Aorta (tissue), 5 donors: ENCODE measurements at regions not wholly inside any gene's neighbourhood (a gene's known extent, or its start where the extent isn't known, plus 50 kb on each side); places are given as distances from the start of the nearest gene placed in this dataset.
"Not testable (repeated sequence)": the region's sequence is repeated elsewhere in the genome, so short reads cannot be mapped to it uniquely, and the experiment has no call there.

Experiments used
- ATAC-seq: fragments of 200-7000 bp; cut with Tn5 transposase; one replicate; pipeline ENCODE4 v1.9.1; 2022; ENCODE audit warnings: moderate library complexity; ENCODE audit not compliant: low FRiP score
- DNase-seq, 2 donors: peaks; one replicate each; pipeline ENCODE4 v3.0.0-alpha.2; 2020
- H3K27ac ChIP-seq, 2 donors: one replicate each; pipeline ENCODE4 v1.5.1; 2013; ENCODE audit warnings: low read length in 2 of 2, mild to moderate bottlenecking in 2 of 2, moderate library complexity in 2 of 2, control low read depth in 1 of 2, inconsistent platforms in 1 of 2, low read depth in 1 of 2
- H3K27me3 ChIP-seq, 2 donors: one replicate each; pipeline ENCODE4 v1.6.1; 2013; ENCODE audit warnings: control low read depth in 1 of 2, low read length in 1 of 2, mild to moderate bottlenecking in 1 of 2, moderate library complexity in 1 of 2; ENCODE audit not compliant: insufficient read depth in 2 of 2, control insufficient read depth in 1 of 2
- H3K36me3 ChIP-seq, 2 donors: one replicate each; pipeline ENCODE4 v1.6.1; 2013; ENCODE audit warnings: control low read depth in 1 of 2, low read length in 1 of 2, mild to moderate bottlenecking in 1 of 2; ENCODE audit not compliant: insufficient read depth in 2 of 2, control insufficient read depth in 1 of 2
- H3K4me1 ChIP-seq, 2 donors: one replicate each; pipeline ENCODE4 v1.6.1; 2013; ENCODE audit warnings: low read length in 2 of 2, control low read depth in 1 of 2, mild to moderate bottlenecking in 1 of 2, moderate library complexity in 1 of 2; ENCODE audit not compliant: insufficient read depth in 2 of 2, control insufficient read depth in 1 of 2
- H3K4me3 ChIP-seq, 2 donors: one replicate each; pipeline ENCODE4 v1.5.1; 2013; ENCODE audit warnings: low read length in 2 of 2, control low read depth in 1 of 2, mild to moderate bottlenecking in 1 of 2
- H3K9me3 ChIP-seq: one replicate; pipeline ENCODE4 v1.6.1; 2013; ENCODE audit warnings: mild to moderate bottlenecking, low read length; ENCODE audit not compliant: control insufficient read depth
- WGBS, 2 donors: extraction: QIAGEN DNeasy Blood & Tissue Kit; methylation state at CpG; one replicate each; pipeline ENCODE4 v1.1.7; 2013; 5-methylcytosine and 5-hydroxymethylcytosine counted together
- intact Hi-C, 2 donors: fragments of 100-400 bp; cut with DNase I; formaldehyde crosslinking; loops; one replicate each; pipeline versions ENCODE4 v1.14.2 to v1.15.0; 2022
- donor health status: healthy with polysubstance abuse.
- donor health status: Bipolar disorder and iron deficiency.
- donor health status: DM: no; HTN: no; CAD: no.
- donor health status: DM: no; HTN: no; CAD: no.
- donor health status: DM: yes; HTN: yes; CAD: no.

- no peak for ATAC-seq
- Histone ChIP-seq H3K4me3 (no peak overlapping the region), H3K4me1 (no peaks in the 10 kb centered on the region), H3K27me3 (no peaks in the 10 kb centered on the region), H3K27ac (no peak overlapping the region), H3K9me3 (no peaks in the 10 kb centered on the region), H3K36me3 (no peaks in the 10 kb centered on the region)
- WGBS, 2 donors = 37 to 43% methylated on average over 2 of the region's 2 CpGs
- DNase-seq = no peak
- intact Hi-C loops = loop anchor here in 1 of 2 donors (10.0 kb wide), 1 partner anchor 166 kb away; no protein-coding TSS in a partner anchor
Observed at GRCh38 chr14:37708481-37708880, 113.1 kb downstream of the TTC6 start.

- WGBS, 2 donors = 64 to 73% methylated on average over 3 of the region's 3 CpGs
- no peak overlapping the region for H3K4me3 ChIP-seq
- ATAC-seq = no peak
Observed at GRCh38 chr14:37709419-37710195, 114.2 kb downstream of the TTC6 start.

DNA sequence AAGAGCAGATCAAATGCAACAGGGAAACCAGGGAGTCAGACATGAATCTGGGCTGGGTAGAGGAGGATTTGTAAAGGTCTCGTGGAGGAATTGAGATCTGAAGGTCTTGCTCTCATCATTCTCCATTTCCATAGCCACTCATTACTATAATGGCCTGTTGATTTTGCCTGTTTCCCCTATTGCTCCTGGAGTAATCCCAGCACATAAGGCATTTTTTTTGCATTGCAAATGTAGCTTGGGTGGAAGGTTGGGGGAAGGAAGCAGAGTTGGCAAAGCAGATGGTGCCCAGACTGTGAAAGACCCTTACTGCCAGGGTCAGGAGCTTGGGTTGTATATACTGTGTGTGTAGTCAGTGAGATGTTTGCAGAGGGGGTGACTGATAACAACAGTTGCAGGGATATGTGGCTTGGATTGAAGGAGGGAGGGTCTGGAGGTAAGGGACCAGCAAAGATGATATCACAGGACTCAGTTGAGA, 116.0 kb downstream of the TTC6 start:
- 75 to 82% methylated on average over 1 of the region's 1 CpG for WGBS, 2 donors
- no peaks in the 10 kb centered on the region for H3K9me3 ChIP-seq
- no peaks in the 10 kb centered on the region for H3K4me1 ChIP-seq
- no peak for DNase-seq
- no peaks in the 10 kb centered on the region for H3K27me3 ChIP-seq
- intact Hi-C loops = loop anchor here in 1 of 2 donors (2.0 kb wide), 1 partner anchor 163 kb away; no protein-coding TSS in a partner anchor
- no peak overlapping the region for H3K4me3 ChIP-seq
- ATAC-seq = no peak
- H3K36me3 ChIP-seq = no peaks in the 10 kb centered on the region
- H3K27ac ChIP-seq = no peak overlapping the region

More at GRCh38 chr14:37709419-37710195, 114.2 kb downstream of the TTC6 start:
- Histone ChIP-seq H3K36me3 (no peaks in the 10 kb centered on the region), H3K27ac (no peak overlapping the region), H3K27me3 (no peaks in the 10 kb centered on the region), H3K4me1 (no peaks in the 10 kb centered on the region), H3K9me3 (no peaks in the 10 kb centered on the region)
- intact Hi-C loops = loop anchor here (2.0 to 10.0 kb wide), 2 partner anchors 165 kb away; no protein-coding TSS in a partner anchor
- no peak for DNase-seq

- no peaks in the 10 kb centered on the region for H3K36me3 ChIP-seq
- no peak overlapping the region for H3K4me3 ChIP-seq
- no peak overlapping the region for H3K27ac ChIP-seq
- no peaks in the 10 kb centered on the region for H3K9me3 ChIP-seq
- ATAC-seq = no peak
- 82 to 85% methylated on average over 5 of the region's 5 CpGs for WGBS, 2 donors
- DNase-seq = no peak
- intact Hi-C loops = loop anchor here in 1 of 2 donors (2.0 kb wide), 1 partner anchor 163 kb away; no protein-coding TSS in a partner anchor
- H3K4me1 ChIP-seq = no peaks in the 10 kb centered on the region
- no peaks in the 10 kb centered on the region for H3K27me3 ChIP-seq
Observed at GRCh38 chr14:37711831-37712475, 116.5 kb downstream of the TTC6 start.

DNA sequence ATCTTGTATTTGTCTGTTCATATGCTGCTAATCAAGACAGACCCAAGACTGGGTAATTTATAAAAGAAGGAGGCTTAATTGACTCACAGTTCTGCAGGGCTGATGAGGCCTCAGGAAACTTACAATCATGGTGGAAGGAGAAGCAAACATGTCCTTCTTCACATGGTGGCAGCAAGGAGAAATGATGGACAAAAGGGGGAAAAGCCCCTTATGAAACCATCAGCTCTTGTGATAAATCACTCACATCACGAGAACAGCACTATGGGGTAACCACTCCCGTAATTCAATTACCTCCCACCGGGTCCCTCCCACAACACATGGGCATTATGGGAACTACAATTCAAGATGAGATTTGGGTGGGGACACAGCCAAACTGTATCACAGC, 117.0 kb downstream of the TTC6 start:
- H3K36me3 ChIP-seq, H3K4me1 ChIP-seq, H3K27me3 ChIP-seq, ATAC-seq, H3K27ac ChIP-seq, H3K4me3 ChIP-seq, intact Hi-C loops, H3K9me3 ChIP-seq, DNase-seq: not testable (repeated sequence)
- WGBS, 2 donors = 72 to 89% methylated on average over 3 of the region's 3 CpGs

- no peaks in the 10 kb centered on the region for H3K9me3 ChIP-seq
- no peak for DNase-seq
- no peak overlapping the region for H3K27ac ChIP-seq
- WGBS, 2 donors = 77 to 79% methylated on average over 3 of the region's 3 CpGs
- no peaks in the 10 kb centered on the region for H3K36me3 ChIP-seq
- intact Hi-C loops = no loop called here
- no peak overlapping the region for H3K4me3 ChIP-seq
- ATAC-seq = no peak
- no peaks in the 10 kb centered on the region for H3K27me3 ChIP-seq
- no peaks in the 10 kb centered on the region for H3K4me1 ChIP-seq
Observed at GRCh38 chr14:37712976-37713431, 117.6 kb downstream of the TTC6 start.

DNA sequence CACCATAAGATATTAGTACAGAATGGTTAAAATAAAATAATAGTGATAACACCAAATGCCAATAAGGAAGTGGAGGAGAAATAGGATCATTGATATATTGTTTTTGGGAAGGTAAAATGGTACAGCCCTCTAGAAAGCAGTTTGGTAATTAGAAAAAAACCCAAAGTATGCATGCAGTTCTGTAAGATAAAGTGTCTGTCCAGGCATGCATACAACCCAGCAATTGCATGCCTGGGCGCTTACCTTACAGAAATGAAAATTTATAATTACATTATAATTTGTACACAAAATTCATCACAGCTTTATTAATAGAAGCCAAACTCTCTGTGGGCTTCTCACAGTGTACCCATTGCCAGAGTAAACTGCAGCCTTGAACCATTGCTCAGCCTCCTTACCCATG, 124.7 kb downstream of the TTC6 start:
- ATAC-seq = no peak
- no peaks in the 10 kb centered on the region for H3K9me3 ChIP-seq
- no peaks in the 10 kb centered on the region for H3K4me1 ChIP-seq
- H3K27me3 ChIP-seq = no peaks in the 10 kb centered on the region
- 78 to 93% methylated on average over 1 of the region's 1 CpG for WGBS, 2 donors
- no peak overlapping the region for H3K4me3 ChIP-seq
- H3K36me3 ChIP-seq = no peaks in the 10 kb centered on the region
- no peak overlapping the region for H3K27ac ChIP-seq
- DNase-seq = no peak
- intact Hi-C loops = no loop called here

- no peaks in the 10 kb centered on the region for H3K9me3 ChIP-seq
Observed at GRCh38 chr14:37721976-37722659, 126.7 kb downstream of the TTC6 start.

More at GRCh38 chr14:37721976-37722659, 126.7 kb downstream of the TTC6 start:
- Histone ChIP-seq H3K36me3 (no peaks in the 10 kb centered on the region), H3K27ac (no peak overlapping the region), H3K4me3 (no peak overlapping the region), H3K4me1 (no peaks in the 10 kb centered on the region), H3K27me3 (no peaks in the 10 kb centered on the region)
- WGBS, 2 donors = 33% methylated on average over 2 of the region's 2 CpGs
- DNase-seq = no peak
- intact Hi-C loops = no loop called here
- ATAC-seq = no peak
